HCEC 1CT (cell line): ENCODE measurements at regions not wholly inside any gene's neighbourhood (a gene's known extent, or its start where the extent isn't known, plus 50 kb on each side); places are given as distances from the start of the nearest gene placed in this dataset.
"Not testable (repeated sequence)": the region's sequence is repeated elsewhere in the genome, so short reads cannot be mapped to it uniquely, and the experiment has no call there.

ENCODE experiments used
- DNase-seq: peaks from one replicate; pipeline ENCODE4 v3.0.0-alpha.2; 2017

- no peak for DNase-seq
Observed at GRCh38 chr4:85018983-85019382, 52.5 kb upstream of the WDFY3 start.

- no peak for DNase-seq
Observed at GRCh38 chr4:85019411-85019810, 52.9 kb upstream of the WDFY3 start.

GRCh38 chr4:85024671-85025070, 58.2 kb upstream of the WDFY3 start:
- DNase-seq = no peak

- DNase-seq = no peak
Observed at GRCh38 chr4:85028910-85029309, 62.4 kb upstream of the WDFY3 start.

- no peak for DNase-seq
Observed at GRCh38 chr4:85029453-85029852, 63.0 kb upstream of the WDFY3 start.

- DNase-seq = no peak
Observed at GRCh38 chr4:85030156-85030555, 63.7 kb upstream of the WDFY3 start.

GRCh38 chr4:85033838-85034237, 67.3 kb upstream of the WDFY3 start:
- DNase-seq = not testable (repeated sequence)

- DNase-seq = peak; percentile 61
Observed at GRCh38 chr4:85039526-85039925, 73.0 kb upstream of the WDFY3 start.

- DNase-seq = not testable (repeated sequence)
Observed at GRCh38 chr4:85043812-85044496, 77.5 kb upstream of the WDFY3 start.

GRCh38 chr4:85050736-85051135, 84.2 kb upstream of the WDFY3 start:
- no peak for DNase-seq

GRCh38 chr4:85051526-85051925, 85.0 kb upstream of the WDFY3 start:
- DNase-seq = no peak

- not testable (repeated sequence) for DNase-seq
Observed at GRCh38 chr4:85054925-85055324, 88.4 kb upstream of the WDFY3 start.

GRCh38 chr4:85058551-85058950, 92.1 kb upstream of the WDFY3 start:
- peak; percentile 32 for DNase-seq

- DNase-seq = no peak
Observed at GRCh38 chr4:85061974-85062373, 95.5 kb upstream of the WDFY3 start.

GRCh38 chr4:85062466-85062865, 96.0 kb upstream of the WDFY3 start:
- DNase-seq = no peak

GRCh38 chr4:85067342-85067741, 100.9 kb upstream of the WDFY3 start:
- DNase-seq = no peak

GRCh38 chr4:85078016-85078415, 111.5 kb upstream of the WDFY3 start:
- DNase-seq = no peak

- DNase-seq = no peak
Observed at GRCh38 chr4:85081196-85081595, 114.7 kb upstream of the WDFY3 start.

- DNase-seq = peak; percentile 34
Observed at GRCh38 chr4:85084371-85085094, 118.0 kb upstream of the WDFY3 start.

- DNase-seq = no peak
Observed at GRCh38 chr4:85086721-85087120, 120.2 kb upstream of the WDFY3 start.

GRCh38 chr4:85092536-85092935, 126.0 kb upstream of the WDFY3 start:
- no peak for DNase-seq

GRCh38 chr4:85092943-85093342, 126.5 kb upstream of the WDFY3 start:
- DNase-seq = no peak

GRCh38 chr4:85094735-85095134, 128.2 kb upstream of the WDFY3 start:
- DNase-seq = no peak

- DNase-seq = peak; percentile 15
Observed at GRCh38 chr4:85102606-85103005, 136.1 kb upstream of the WDFY3 start.

GRCh38 chr4:85106166-85106565, 139.7 kb upstream of the WDFY3 start:
- no peak for DNase-seq
